GM19023 (cell line): ENCODE measurements at regions not wholly inside any gene's neighbourhood (a gene's known extent, or its start where the extent isn't known, plus 50 kb on each side); places are given as distances from the start of the nearest gene placed in this dataset.
"Not testable (repeated sequence)": the region's sequence is repeated elsewhere in the genome, so short reads cannot be mapped to it uniquely, and the experiment has no call there.

Experiments
- ATAC-seq: cut with Tn5 transposase; IDR thresholded peaks from one replicate; pipeline ENCODE4 v1.9.1; 2021; ENCODE audit warnings: mild to moderate bottlenecking, moderate library complexity; ENCODE audit not compliant: unreplicated experiment

DNA sequence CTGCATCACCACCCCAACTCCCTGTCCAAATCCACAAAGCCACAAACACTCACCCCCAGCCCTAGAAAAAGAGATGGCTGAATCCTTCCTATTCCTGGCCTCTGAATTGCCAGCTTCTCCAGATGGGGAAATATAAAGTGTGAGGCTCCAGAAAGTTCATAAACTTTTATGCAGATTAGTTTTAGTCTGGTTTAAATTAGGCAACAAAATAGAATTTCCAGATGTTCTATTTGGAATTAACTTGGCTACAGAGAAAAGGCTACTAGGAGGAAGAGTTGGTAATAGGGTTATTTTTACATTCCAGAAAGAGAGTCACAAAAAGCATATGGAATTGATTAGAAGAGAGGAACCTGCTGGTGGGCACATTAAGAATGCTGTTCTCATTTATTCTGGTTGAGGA lies 56.0 kb downstream of the EN1 start:
- ATAC-seq, result no peak

DNA sequence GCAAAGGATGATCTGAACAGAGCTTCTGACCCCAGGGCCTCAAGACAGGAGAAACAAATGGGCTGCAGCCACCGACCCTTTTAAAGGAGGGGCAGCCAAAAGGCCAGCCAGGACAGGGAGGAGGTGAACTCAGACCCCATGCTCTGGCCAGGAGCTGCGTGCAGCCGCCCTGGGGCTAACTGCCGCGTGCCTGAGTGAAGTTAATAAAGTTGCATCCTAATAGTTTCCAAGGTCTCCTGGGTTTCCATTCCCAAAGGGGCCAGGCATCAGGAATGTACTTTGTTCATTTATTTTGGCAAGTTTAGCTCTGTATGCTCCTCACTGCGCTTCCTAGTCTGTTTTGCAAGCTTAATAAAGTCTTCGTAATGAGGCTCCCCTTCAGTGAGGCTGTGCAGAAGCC lies 60.7 kb downstream of the EN1 start:
- no peak for ATAC-seq

DNA sequence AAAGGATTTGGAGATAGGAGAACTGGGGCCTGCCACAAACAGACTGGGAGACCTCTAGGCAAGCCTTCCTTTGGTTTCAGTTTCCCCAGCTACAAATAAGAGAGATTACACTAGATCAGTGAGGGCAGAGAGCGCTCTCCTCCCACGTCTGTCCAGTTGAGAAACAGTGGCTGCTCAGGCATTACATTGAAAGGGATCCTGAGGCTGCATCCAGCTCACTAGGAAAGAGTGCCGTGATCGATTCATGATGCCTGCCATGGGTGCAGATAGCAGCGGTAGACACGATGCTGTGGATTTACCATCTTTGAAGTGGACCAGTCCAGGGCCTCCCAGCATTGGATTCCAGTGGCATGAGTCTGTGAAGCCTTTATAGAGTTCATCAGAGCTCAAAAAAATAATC lies 62.6 kb downstream of the EN1 start:
- ATAC-seq, result no peak

DNA sequence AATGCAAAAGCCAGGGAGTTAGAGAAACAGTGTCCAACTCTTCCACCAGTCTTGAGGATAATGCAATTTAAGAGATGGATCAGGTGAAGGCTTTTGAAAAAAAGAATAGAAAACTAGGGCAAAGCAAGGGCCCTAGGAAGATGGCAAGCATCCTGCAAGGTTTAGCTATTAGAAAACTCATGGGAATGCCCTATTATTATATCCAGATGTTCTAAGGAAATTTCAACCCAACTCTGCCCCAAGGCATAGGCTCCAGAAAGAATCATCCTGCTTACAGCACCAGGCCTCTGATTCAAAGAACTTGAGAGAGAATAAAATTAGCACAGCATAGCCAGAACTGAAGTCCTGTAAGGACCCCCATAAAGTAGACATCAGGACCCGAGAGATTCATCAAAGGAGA lies 68.1 kb downstream of the EN1 start:
- ATAC-seq, result no peak

DNA sequence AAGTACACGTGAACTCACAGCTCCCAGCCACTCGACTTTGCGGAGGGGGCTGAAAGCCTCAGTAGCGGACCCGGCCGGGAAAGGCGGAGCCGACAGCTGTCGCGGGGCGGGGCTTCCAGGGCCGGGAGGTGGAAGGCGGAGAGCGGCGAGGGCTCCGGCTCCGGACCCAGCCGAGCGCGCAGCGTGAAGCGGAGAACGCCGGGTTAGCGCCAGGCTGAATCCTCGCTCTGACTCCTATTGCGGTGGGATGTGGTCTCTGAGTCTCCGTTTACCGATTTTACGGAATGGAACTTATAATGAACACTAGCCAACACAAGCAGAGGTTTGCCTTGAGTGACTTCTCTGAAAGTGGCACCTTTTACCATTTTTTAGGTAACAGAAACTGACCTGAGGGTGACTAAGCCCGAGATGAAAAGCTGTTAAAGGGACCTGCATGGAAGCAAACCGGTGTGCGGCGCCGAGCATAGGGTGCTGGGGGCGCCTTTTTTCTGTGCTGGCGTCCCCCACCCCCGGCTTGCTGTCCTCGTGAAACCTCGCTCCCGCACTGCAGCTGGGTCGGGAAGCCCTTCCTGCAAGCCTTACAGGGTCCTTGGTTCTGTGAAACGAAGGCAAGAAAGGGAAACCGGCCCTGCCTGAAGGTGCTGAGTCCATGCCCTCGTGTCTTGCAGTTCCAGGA lies 72.9 kb downstream of the EN1 start:
- no peak for ATAC-seq

DNA sequence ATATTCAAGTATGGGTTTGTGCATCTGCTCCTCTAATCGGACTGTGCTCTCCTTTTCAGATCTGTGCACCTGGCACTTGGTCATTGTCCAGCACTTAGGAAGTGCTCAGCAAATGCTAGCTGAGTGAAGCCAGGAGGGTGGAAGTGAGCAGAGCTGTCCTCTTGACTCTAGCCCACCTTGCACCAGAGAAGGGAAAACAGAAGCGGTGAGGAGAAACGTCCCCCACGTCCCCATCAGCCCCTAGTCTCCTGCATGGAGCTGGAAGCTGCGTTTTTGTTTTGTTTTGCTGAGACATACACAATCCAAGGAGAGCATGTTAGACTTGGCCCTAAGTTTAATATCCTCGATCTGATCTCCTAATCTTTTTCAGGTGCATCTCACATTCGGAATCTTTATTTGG lies 73.6 kb downstream of the EN1 start:
- no peak for ATAC-seq

DNA sequence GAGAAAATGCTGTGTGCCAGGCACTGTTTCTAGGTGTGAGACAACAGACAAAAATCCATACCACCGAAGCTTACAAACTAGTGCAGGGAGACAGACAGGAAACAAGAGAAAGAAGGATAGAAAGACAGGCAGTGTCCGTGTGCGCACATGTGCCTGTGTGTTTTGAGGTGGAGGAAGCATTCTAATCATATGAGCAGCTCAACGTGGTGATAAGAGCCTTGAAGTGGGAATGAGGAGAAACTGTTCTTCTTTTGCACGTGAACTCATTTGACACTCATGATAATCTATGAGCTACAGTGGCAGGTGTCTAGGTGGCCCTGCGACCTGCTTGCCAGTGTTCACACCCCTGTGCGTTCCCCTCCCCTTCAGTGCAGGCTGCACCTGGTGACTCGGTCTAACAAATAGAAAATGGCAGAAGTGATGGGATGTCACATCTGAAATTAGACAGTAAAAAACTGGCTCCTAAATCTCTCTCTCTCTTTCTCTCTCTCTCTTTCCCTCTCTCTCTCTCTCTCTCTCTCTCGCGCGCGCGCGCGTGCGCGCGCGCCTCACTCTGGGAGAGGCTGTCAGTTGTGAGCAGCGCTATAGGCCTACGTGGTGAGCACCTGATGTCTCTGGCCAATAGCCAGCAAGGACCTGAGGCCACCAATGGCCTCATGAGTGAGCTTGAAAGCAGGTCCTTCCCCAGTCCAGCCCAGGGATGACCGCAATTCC lies 74.8 kb downstream of the EN1 start:
- ATAC-seq, result no peak

DNA sequence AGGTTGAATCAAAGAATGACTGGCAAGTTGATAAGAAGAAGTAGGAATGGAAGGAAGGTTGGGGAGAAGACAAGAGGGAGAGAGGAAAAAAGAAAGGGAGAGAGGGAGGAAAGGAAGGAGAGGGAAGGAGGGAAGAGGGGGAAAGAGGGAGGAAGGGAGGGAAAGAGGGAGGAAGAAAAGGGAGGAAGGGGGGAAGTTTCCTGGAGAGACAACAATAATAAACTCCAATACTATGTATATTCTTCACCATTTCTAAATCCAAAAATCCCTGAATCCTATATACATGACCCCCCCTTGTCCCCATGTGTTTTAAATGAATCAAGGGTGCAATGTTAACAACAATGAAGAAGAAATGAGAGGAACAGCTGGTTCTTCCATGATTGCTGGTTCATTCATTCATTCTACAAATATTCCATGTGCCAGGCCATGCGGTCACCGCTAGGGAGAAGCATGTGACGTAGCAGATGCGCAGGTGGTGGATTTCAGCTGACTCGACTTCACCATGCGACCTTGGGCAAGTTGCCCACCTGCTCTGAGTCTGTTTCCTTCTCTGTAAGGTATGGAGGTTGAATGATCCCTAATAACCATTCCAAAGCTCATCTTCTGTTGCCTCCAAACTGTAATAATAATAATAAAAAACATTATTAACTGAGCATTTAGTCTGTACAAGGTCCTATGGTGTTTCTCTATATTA lies 77.6 kb downstream of the EN1 start:
- no peak for ATAC-seq

DNA sequence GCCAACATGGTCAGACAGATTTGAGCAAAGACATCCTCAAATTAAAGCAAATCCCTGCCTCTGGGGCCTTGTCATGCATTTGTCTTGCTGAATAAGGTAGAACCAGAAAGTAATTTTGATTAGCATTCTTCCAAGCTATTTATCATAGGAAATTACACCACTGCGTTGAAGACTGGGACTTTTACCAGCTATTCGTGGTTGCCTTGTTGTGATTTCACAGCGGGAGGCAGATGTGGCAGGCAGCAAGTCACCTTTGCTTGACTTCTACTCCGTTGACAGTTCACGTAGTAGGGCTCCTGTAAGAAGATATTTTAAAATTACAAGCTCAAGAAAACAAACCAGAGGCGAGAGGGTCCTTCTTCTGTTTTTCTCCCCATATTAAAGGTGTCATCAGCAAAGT lies 80.6 kb downstream of the EN1 start:
- ATAC-seq, result no peak

DNA sequence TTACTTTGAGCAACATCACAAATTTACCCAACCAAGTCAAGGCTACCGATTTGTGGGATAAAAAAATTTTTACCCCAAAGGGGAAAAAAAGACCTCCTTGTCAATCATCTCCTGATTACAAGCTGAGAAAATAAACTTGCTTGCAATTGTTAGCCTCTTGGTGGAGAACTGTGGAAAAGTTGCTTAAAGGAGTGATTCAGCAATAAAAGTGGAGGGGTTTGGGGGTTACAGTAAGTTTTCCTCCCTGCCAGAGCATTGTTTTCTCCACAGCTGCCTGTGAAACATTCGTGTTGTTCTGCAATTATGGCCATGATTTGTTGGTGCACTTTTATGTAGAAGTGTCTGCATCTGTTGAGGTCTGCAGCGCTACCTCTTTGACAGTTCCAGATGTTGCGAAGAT lies 82.6 kb downstream of the EN1 start:
- ATAC-seq, result no peak

DNA sequence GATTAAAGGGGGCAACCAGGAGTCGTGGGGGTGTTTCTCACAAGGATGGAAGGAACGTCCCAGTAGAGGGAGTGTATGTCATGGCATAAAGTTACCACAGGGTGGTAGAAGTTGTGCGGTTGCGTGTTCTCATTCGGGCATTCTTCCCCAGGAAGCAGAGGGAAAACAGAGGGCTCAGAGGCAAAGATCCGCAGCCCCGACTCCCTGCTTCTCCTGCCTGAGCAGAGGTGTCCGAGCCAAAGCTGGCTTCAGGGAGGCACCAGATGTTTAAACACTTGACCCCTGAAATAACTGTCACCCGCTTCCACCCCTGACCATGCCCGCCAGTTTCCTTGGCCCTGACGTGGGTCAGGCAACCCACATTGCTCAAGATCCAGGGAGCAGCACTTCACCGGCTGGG lies 83.7 kb downstream of the EN1 start:
- ATAC-seq, result no peak

DNA sequence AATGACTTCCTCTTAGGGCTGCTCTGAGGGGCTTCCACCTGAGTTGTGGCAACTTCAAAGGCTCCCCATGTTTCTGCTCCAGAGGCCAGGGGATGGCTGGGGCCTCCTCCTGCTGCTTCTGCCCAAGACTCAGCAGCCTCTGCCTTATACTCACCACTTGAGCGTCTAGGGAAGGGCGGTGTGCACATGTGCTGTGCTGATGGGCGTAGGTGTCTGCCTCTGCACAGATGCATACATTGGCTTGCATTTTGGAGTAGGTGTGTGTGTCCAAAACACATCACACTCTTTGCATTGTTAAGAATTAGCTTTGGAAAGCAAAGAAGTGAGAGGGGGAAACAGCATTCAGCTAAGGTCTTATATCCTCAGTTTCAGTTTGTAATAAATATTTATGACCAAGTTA lies 85.2 kb downstream of the EN1 start:
- ATAC-seq, result no peak

DNA sequence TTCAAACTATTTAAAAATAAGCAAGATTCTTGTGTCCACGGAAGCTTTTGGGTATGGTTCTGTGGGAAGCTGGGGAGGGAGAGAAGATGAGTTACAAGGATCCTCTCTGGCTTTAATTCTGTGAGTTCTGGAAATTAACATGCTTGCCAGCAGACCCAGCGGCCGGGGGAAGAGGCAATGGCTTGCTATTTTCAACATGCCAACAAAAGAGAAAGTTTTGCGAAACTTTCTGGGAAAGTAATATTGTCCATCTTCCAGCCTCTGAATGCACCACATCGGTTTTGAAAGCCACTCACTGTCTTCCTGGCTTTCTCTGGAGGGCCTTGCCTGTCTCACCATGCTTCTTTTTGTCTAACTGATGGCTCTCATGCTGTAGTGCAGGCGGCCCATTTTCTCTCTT lies 85.7 kb downstream of the EN1 start:
- ATAC-seq, result no peak

DNA sequence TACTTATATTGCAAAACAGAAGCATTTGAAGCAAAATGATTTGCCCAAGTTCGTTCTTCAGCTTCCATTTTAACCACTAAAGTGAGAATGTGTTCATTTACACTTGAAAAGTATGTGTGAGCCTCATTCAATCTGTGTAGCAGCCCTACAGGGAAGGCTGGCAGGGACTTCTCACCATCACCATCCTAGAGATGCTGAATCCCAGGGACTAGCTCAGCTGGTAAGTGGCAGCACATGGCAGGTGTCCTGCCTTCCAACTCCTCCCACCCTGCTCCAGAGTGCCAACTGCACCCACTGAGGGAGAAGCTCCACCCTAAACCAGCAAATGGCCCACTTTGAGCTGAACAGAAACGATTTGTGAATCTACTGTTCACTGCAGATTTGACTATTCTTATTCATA lies 91.5 kb downstream of the EN1 start:
- no peak for ATAC-seq

DNA sequence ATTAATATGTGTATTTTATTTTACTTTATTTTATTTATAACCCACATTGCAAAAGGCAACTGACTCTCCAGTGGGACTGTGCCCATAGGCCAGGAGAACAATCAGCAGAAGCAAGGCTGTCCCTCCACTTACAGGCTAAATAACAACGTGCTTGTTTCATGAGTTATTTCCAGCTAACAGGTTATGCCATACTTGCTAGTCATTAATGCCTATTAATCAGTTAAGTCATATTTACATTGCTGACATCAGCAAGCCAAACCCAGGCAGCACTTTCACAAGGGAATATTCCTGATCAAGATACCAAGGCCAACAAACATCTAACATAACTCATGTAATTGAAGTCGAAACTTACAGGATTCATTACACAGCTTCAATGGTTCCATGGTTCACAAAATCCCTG lies 92.1 kb downstream of the EN1 start:
- no peak for ATAC-seq

DNA sequence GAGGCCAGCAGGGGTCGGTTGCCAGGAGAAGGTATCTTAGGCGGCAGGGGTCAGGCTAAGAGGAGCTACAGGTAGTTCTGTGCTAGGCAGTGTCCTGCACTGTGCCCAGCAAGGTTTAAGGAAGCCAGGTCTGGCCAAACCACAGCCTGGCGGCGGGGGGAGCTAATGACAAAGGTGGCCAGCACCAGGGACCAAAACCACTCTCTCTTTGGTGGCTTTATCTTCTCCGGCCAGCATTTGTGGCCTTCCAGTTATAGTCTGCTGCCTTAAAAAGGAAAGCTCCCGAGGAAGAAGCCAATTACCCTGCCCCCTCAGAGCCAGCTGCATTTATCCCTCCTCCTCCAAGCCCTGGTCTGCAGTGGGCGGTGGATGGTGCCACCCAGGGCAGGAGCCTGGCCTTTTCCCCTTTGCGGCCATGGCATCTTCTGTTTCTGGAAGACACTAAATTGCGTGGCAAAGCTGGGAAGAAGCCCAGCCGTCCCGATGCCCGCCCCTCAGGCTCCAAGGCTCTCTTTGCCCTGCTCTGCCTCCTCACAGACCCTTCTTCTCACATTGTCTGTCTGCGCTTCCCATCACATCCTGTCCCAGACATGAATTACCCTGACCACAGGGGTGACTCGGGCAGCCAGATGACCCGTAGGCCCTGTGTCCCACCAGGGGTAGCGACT lies 94.6 kb downstream of the EN1 start:
- ATAC-seq, result no peak

DNA sequence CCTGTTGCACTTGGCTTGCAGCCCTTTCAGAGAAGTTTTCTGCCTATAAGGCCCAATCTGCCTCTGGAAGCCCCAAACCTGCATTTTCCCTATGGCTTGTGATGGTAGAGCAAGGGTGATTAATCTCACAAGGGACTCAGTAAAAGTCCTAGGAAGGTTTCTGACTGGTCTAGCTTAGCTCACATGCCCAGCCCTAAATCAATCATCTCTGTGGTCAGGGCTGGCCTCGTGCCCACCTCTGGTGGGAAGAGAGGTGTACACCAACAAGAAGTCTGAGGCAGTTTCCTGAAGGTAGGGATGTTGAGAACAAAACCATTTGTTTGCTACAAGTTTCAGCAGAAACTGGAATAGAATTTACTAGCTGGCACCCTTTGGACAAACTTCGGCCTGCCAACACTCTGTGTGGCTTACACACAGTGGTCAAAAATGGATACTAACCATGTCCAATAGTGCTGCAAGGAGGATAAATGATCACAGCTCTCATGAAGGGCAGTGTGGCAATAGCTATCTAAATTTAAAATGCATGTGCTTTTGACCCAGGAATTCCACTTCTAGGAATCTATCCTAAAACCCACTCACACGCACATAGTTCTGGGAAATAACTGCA lies 96.4 kb downstream of the EN1 start:
- ATAC-seq, result no peak

DNA sequence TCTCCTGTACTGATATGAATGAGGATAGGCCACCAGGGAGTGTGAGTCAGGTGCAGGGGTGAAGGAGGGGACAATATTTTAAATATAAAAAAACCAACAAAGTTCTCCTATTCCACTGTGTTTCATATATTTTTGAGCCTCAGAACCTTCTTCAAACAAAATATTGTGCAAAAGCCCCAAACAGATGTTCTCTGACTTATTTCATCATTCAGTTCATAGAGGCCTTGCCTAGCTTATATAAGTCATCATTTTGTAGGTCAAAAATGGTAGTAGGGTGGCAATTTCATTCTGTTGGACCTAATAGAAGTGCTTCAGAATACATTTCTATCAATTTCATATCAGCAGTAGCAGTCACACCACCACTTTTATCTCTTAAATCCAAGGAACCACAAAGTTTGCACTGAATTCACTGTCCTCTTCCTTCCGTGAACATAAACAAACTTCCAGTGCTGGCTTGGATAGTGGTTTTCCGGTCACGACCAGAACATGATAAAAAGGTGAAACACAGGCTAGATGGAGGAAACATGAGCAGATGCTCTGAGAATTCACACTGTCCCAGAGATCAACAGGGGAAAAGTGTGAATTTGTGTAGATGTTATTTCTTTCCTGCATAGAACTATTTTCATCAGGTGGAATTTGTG lies 99.1 kb downstream of the EN1 start:
- ATAC-seq, result no peak

DNA sequence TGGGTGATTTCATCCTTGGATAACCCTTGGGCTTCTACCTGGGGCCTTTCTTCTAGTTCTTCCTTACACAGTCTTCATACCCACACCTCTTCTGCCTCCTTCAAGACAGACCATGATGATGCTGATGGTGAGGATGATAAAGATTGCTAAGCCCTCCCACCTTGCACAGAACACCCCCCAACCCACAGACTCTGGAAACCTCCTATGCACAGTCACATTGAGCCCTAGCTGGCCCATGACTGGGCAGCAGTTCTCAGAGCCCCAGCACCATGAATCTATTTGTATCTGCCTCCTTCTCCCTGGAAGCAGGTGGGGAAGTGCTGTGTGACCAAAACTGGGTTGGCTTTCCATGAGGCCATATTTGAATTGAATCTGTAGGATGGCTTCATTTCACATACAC lies 99.8 kb downstream of the EN1 start:
- no peak for ATAC-seq

DNA sequence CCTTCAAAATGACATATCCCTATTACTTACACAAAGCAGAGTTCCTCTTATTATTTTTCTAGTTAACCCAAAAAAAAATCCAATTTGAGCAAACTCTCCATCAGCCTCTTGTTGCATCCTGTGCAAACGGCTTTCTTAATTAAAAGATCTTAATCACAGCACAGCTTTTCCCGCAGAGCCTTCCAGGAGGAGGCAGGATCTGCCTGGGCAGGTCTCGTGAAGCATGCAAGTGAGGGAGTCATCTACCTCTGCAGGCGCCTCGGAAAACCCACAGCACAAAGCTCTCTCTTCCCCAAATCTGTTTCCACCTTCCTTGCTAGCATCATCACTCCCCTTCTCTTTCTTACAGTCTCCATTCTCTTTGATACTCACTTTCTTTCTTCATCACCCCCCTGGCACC lies 100.4 kb downstream of the EN1 start:
- no peak for ATAC-seq

DNA sequence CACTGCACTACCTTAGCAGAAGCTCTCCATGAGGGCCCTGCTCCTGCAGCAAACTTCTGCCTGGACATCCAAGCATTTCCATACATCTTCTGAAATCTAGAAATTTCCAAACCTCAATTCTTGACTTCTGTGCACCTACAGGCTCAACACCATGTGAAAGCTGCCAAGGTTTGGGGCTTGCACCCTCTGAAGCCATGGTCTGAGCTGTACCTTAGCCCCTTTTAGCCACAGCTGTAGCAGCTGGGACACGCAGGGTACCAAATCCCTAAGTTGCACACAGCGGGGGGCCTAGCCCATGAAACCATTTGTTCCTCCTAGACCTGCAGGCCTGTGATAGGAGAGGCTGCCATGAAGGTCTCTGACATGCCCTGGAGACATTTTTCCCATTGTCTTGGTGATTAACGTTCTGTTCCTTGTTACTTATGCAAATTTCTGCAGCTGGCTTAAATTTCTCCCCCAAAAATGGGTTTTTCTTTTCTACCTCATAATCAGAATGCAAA lies 102.7 kb downstream of the EN1 start:
- ATAC-seq, result not testable (repeated sequence)
